ENCODE measurements at regions not wholly inside any gene's neighbourhood (a gene's known extent, or its start where the extent isn't known, plus 50 kb on each side); places are given as distances from the start of the nearest gene placed in this dataset.
A peak's percentile ranks its signal among the peaks of the same experiment; 100 is the strongest.
"Not testable (repeated sequence)": the region's sequence is repeated elsewhere in the genome, so short reads cannot be mapped to it uniquely, and the experiment has no call there.

DNA sequence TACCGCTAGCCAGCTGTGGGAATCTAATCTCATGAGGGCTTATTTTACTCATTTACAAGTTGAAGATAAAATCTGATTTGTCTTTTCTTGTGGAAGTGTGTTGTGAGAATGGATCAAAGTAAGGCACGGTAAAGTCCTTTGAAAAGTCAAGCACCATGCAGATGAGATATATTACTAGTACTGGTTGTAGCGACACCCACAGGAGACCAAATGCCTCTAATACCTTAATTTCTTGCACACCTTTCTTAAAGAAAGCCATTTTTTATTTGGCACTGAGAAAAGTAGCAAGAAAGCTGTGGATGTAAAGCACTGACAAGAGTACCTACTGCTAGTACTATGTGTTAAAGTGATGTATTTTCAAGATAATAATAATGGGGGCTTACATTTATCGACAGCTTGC, 191.0 kb upstream of the MMS22L start:
- no peak overlapping the region for H3K4me3 ChIP-seq (ENCODE audit: low read depth, low read length)
- no peak for DNase-seq (ENCODE audit: low read depth)
- TF ChIP-seq, protein P1, sequence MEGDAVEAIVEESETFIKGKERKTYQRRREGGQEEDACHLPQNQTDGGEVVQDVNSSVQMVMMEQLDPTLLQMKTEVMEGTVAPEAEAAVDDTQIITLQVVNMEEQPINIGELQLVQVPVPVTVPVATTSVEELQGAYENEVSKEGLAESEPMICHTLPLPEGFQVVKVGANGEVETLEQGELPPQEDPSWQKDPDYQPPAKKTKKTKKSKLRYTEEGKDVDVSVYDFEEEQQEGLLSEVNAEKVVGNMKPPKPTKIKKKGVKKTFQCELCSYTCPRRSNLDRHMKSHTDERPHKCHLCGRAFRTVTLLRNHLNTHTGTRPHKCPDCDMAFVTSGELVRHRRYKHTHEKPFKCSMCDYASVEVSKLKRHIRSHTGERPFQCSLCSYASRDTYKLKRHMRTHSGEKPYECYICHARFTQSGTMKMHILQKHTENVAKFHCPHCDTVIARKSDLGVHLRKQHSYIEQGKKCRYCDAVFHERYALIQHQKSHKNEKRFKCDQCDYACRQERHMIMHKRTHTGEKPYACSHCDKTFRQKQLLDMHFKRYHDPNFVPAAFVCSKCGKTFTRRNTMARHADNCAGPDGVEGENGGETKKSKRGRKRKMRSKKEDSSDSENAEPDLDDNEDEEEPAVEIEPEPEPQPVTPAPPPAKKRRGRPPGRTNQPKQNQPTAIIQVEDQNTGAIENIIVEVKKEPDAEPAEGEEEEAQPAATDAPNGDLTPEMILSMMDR (IDR thresholded peaks at IDR 0.05; ENCODE audit: control insufficient read depth, extremely low read depth, insufficient read depth): no peak

GRCh38 chr6:97497713-97498331, 214.8 kb upstream of the MMS22L start:
- TF ChIP-seq, protein P1 (IDR thresholded peaks at IDR 0.05; ENCODE audit: control insufficient read depth, extremely low read depth, insufficient read depth): peak; percentile 90
- H3K4me3 ChIP-seq (ENCODE audit: low read depth, low read length): no peak overlapping the region
- DNase-seq (ENCODE audit: low read depth): peak; percentile 43

GRCh38 chr6:97501853-97502252, 218.8 kb upstream of the MMS22L start:
- TF ChIP-seq, protein P1 (IDR thresholded peaks at IDR 0.05; ENCODE audit: control insufficient read depth, extremely low read depth, insufficient read depth): peak; percentile 34; the same call in 1 of the 2 replicates
- no peak overlapping the region for H3K4me3 ChIP-seq (ENCODE audit: low read depth, low read length)
- DNase-seq (ENCODE audit: low read depth): no peak

GRCh38 chr6:97508646-97509045, 225.6 kb upstream of the MMS22L start:
- H3K4me3 ChIP-seq (ENCODE audit: low read depth, low read length): no peak overlapping the region
- TF ChIP-seq, protein P1 (IDR thresholded peaks at IDR 0.05; ENCODE audit: control insufficient read depth, extremely low read depth, insufficient read depth): no peak
- DNase-seq (ENCODE audit: low read depth): no peak

GRCh38 chr6:97513260-97513659, 230.2 kb upstream of the MMS22L start:
- DNase-seq (ENCODE audit: low read depth); H3K4me3 ChIP-seq (ENCODE audit: low read depth, low read length): not testable (repeated sequence)

DNA sequence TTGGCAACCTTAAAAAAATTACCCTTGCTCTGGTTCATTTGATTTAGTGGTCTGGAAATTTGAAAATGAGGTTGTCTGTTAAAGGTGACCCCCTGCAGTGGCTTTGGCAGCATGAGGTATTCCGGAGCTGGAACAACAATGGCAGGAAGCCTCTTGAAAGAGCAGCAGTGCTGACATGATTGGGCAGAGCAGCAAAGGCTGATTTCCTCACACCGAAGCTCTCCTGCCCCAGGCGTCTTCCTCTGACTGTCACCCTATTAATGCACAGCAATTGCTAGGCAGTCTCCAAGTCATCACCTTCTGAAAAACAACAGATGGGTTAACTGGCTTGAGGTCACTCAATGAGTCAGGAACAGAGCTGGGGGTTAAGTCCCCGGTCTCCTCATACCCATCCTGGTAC, 241.8 kb upstream of the MMS22L start:
- DNase-seq (ENCODE audit: low read depth): no peak
- no peak overlapping the region for H3K4me3 ChIP-seq (ENCODE audit: low read depth, low read length)

DNA sequence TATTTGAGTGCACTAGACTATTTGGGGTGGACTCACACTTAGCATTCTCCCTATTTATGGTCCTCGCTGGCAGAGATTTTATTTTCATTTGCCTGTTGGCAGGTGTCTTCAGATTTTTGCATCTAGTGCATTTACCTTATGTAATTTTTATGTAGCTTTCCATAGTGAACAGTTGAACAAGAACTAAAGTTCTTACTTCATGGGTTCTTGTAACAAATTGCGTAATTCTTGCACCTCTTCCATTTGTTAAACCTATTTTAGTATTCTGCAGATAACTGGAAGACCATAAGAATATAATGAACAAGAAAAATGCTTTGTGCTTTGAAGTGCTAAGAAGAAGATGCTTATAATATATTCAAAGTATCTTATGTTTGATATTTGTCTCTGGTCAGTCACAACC, 252.8 kb upstream of the MMS22L start:
- TF ChIP-seq, protein P1 (IDR thresholded peaks at IDR 0.05; ENCODE audit: control insufficient read depth, extremely low read depth, insufficient read depth): no peak
- no peak overlapping the region for H3K4me3 ChIP-seq (ENCODE audit: low read depth, low read length)
- no peak for DNase-seq (ENCODE audit: low read depth)

More for the DNA sequence above, 241.8 kb upstream of the MMS22L start:
- TF ChIP-seq, protein P1 (IDR thresholded peaks at IDR 0.05; ENCODE audit: control insufficient read depth, extremely low read depth, insufficient read depth): no peak
